ENCODE measurements at regions not wholly inside any gene's neighbourhood (a gene's known extent, or its start where the extent isn't known, plus 50 kb on each side); places are given as distances from the start of the nearest gene placed in this dataset.

DNA sequence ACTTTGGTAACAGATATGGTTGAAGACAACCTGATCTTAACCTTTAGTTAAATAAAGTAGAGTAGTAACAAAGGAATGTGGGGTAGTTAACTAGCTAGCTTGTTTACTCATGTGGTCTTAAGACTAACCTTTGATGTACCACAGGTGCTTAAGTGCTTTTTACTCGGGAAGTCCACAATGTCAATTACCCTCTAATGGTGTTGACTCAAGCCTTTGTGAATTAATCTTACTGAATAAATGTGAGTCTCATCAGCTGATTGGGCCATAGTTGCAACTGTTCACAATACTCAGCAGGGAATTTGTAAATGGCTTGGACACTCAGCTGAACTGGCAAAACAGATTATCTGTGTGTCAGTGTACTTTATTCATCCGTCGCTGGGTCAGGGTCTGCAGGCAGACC is 119.0 kb upstream of the UGT8 start:
- DNase-seq (no peak), ATAC-seq (no peak)
- Mint-ChIP-seq H3K36me3 (no peaks in the 10 kb centered on the region), H3K4me3 (no peak overlapping the region), H3K9me3 (peaks cover 5 to 6% of the 10 kb centered on the region in 2 donors), H3K4me1 (no peaks in the 10 kb centered on the region), H3K27ac (no peak overlapping the region), H3K27me3 (ENCODE audit: low read depth in 2 of 2) (no peaks in the 10 kb centered on the region)
- Histone ChIP-seq H3K9me3 (ENCODE audit: control insufficient read depth, insufficient read depth, low read length) (no peaks in the 10 kb centered on the region), H3K4me1 (ENCODE audit: control insufficient read depth, insufficient read depth, low read length) (no peaks in the 10 kb centered on the region), H3K27ac (ENCODE audit: low read length) (no peak overlapping the region), H3K36me3 (ENCODE audit: control insufficient read depth, insufficient read depth, low read length) (no peaks in the 10 kb centered on the region), H3K27me3 (ENCODE audit: control insufficient read depth, insufficient read depth, low read length) (no peaks in the 10 kb centered on the region), H3K4me3 (ENCODE audit: low read length) (no peak overlapping the region)
- WGBS (ENCODE audit: insufficient coverage) = 95% methylated on average over 3 of the region's 3 CpGs
- intact Hi-C loops (cut with micrococcal nuclease) = no loop called here
- TF ChIP-seq, protein P1, sequence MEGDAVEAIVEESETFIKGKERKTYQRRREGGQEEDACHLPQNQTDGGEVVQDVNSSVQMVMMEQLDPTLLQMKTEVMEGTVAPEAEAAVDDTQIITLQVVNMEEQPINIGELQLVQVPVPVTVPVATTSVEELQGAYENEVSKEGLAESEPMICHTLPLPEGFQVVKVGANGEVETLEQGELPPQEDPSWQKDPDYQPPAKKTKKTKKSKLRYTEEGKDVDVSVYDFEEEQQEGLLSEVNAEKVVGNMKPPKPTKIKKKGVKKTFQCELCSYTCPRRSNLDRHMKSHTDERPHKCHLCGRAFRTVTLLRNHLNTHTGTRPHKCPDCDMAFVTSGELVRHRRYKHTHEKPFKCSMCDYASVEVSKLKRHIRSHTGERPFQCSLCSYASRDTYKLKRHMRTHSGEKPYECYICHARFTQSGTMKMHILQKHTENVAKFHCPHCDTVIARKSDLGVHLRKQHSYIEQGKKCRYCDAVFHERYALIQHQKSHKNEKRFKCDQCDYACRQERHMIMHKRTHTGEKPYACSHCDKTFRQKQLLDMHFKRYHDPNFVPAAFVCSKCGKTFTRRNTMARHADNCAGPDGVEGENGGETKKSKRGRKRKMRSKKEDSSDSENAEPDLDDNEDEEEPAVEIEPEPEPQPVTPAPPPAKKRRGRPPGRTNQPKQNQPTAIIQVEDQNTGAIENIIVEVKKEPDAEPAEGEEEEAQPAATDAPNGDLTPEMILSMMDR (IDR thresholded peaks at IDR 0.05) = no peak

DNA sequence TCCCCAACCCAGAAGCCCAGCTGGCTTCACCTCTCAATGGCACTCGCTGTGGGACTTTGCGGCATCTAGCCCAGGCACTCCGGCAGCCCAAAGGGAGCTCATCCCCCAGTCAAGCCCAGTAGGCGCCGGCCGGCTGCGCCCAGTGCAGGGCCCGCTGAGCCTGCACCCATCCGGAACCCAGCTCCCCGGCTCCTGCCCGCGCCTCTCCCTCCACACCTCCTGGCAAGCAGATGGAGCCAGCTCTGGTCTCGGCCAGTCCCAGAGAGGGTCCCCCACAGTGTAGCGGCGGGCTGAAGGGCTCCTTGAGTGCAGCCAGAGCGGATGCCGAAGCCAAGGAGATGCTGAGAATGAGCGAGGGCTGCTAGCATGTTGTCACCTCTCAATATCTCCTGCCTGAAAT is 116.8 kb upstream of the UGT8 start:
- H3K27me3 Mint-ChIP-seq (ENCODE audit: low read depth in 2 of 2) = no peaks in the 10 kb centered on the region
- TF ChIP-seq, protein P1 (IDR thresholded peaks at IDR 0.05) = no peak
- no peaks in the 10 kb centered on the region for H3K27me3 ChIP-seq (ENCODE audit: control insufficient read depth, insufficient read depth, low read length)
- ATAC-seq (no peak), DNase-seq (no peak)
- no peaks in the 10 kb centered on the region for H3K36me3 Mint-ChIP-seq
- no peaks in the 10 kb centered on the region for H3K4me1 ChIP-seq (ENCODE audit: control insufficient read depth, insufficient read depth, low read length)
- 94% methylated on average over 18 of the region's 18 CpGs for WGBS (ENCODE audit: insufficient coverage)
- no peak overlapping the region for H3K27ac ChIP-seq (ENCODE audit: low read length)
- no peaks in the 10 kb centered on the region for H3K4me1 Mint-ChIP-seq
- no peaks in the 10 kb centered on the region for H3K9me3 ChIP-seq (ENCODE audit: control insufficient read depth, insufficient read depth, low read length)
- no peaks in the 10 kb centered on the region for H3K36me3 ChIP-seq (ENCODE audit: control insufficient read depth, insufficient read depth, low read length)
- H3K9me3 Mint-ChIP-seq = peaks cover 6 to 8% of the 10 kb centered on the region in 2 donors
- no peak overlapping the region for H3K27ac Mint-ChIP-seq
- no peak overlapping the region for H3K4me3 Mint-ChIP-seq
- H3K4me3 ChIP-seq (ENCODE audit: low read length) = no peak overlapping the region
- intact Hi-C loops (cut with micrococcal nuclease) = no loop called here

DNA sequence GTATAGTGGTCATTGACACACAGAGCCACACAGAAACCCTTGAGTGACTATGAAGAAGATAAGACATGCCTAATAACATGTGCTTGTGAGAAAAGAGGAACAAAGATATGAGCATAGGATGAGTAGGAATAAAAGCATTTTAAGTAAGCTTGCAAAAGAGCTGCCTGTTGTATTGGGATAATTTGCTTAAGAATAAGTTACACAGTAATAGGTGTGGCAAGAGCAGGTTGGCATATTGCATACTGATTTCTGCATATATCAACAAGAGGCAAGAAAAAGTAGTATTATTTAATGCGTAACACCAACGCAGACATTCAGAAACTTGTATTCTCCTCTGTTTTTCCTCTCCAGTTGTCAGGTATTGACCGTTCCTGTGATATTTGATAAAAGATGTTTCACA is 111.5 kb upstream of the UGT8 start:
- ATAC-seq (no peak), DNase-seq (no peak)
- H3K27ac Mint-ChIP-seq = no peak overlapping the region
- Histone ChIP-seq H3K4me3 (ENCODE audit: low read length) (no peak overlapping the region), H3K36me3 (ENCODE audit: control insufficient read depth, insufficient read depth, low read length) (no peaks in the 10 kb centered on the region), H3K27ac (ENCODE audit: low read length) (no peak overlapping the region), H3K4me1 (ENCODE audit: control insufficient read depth, insufficient read depth, low read length) (no peaks in the 10 kb centered on the region), H3K27me3 (ENCODE audit: control insufficient read depth, insufficient read depth, low read length) (no peaks in the 10 kb centered on the region), H3K9me3 (ENCODE audit: control insufficient read depth, insufficient read depth, low read length) (no peaks in the 10 kb centered on the region)
- H3K27me3 Mint-ChIP-seq (ENCODE audit: low read depth in 2 of 2) = no peaks in the 10 kb centered on the region
- WGBS (ENCODE audit: insufficient coverage) = no CpG with 5 or more reads among the region's 3 CpGs
- no peaks in the 10 kb centered on the region for H3K4me1 Mint-ChIP-seq
- TF ChIP-seq, protein P1 (IDR thresholded peaks at IDR 0.05) = no peak
- H3K9me3 Mint-ChIP-seq = peaks cover 0 to 3% of the 10 kb centered on the region in 2 donors
- intact Hi-C loops (cut with micrococcal nuclease) = no loop called here
- no peak overlapping the region for H3K4me3 Mint-ChIP-seq
- H3K36me3 Mint-ChIP-seq = no peaks in the 10 kb centered on the region

DNA sequence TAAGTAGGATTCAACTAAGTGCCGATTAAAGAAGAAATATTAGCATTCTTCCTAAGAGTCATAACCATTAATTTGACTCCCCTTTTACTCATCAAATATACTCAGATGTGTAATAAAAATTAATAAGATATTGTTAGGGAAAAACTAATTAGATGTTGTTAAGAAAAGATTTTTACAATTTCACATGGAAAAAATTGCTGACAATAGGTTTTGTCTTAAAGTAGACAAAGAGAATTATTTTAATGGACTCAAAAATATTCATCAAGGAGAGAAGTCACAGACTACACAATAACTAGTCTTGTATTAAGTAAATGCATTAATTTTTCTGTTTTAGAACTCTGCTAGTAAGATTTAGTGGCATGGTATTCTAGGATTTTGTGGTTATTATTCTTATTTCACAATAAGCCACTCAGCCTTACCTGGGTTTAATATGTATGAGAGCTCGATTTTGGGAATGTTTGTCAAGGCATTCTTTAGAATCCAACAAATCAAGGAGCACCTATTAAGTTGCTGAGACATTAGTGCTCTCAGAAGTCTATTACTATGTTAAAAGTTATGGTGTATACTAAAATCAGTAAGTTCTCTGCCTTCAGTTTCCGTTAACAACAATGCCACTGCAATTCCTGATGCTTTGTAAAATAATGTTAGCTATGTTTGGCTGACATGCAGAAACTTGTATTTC is 110.2 kb upstream of the UGT8 start:
- intact Hi-C loops (cut with micrococcal nuclease) = no loop called here
- TF ChIP-seq, protein P1 (IDR thresholded peaks at IDR 0.05) = no peak
- no peaks in the 10 kb centered on the region for H3K4me1 ChIP-seq (ENCODE audit: control insufficient read depth, insufficient read depth, low read length)
- H3K27ac Mint-ChIP-seq = no peak overlapping the region
- no peaks in the 10 kb centered on the region for H3K36me3 ChIP-seq (ENCODE audit: control insufficient read depth, insufficient read depth, low read length)
- H3K4me3 Mint-ChIP-seq = no peak overlapping the region
- H3K27me3 ChIP-seq (ENCODE audit: control insufficient read depth, insufficient read depth, low read length) = no peaks in the 10 kb centered on the region
- no peak overlapping the region for H3K27ac ChIP-seq (ENCODE audit: low read length)
- peaks cover 3% of the 10 kb centered on the region in 2 donors for H3K9me3 Mint-ChIP-seq
- no peaks in the 10 kb centered on the region for H3K4me1 Mint-ChIP-seq
- ATAC-seq (no peak), DNase-seq (no peak)
- no peak overlapping the region for H3K4me3 ChIP-seq (ENCODE audit: low read length)
- no peaks in the 10 kb centered on the region for H3K36me3 Mint-ChIP-seq
- WGBS (ENCODE audit: insufficient coverage) = 60% methylated on average over 2 of the region's 3 CpGs
- H3K27me3 Mint-ChIP-seq (ENCODE audit: low read depth in 2 of 2) = no peaks in the 10 kb centered on the region
- no peaks in the 10 kb centered on the region for H3K9me3 ChIP-seq (ENCODE audit: control insufficient read depth, insufficient read depth, low read length)
